Activated T-cell treated with anti-CD3 and anti-CD28 coated beads, Interleukin-2, amount 50 U/mL, for 4 hours (primary cell): ENCODE measurements at regions not wholly inside any gene's neighbourhood (a gene's known extent, or its start where the extent isn't known, plus 50 kb on each side); places are given as distances from the start of the nearest gene placed in this dataset.
"Not testable (repeated sequence)": the region's sequence is repeated elsewhere in the genome, so short reads cannot be mapped to it uniquely, and the experiment has no call there.

ENCODE experiments used
- ATAC-seq, 2 donors: fragments of 200-7000 bp; cut with Tn5 transposase; one replicate each; pipeline ENCODE4 v1.10.0; 2021
- DNase-seq: peaks from one replicate; pipeline ENCODE4 v3.0.0-alpha.2; 2020
- H3K27me3 Mint-ChIP-seq: one replicate; pipeline ENCODE4 v1.8.0; 2021; ENCODE audit warnings: low read depth, mixed read lengths
- H3K36me3 Mint-ChIP-seq: one replicate; pipeline ENCODE4 v1.8.0; 2022; ENCODE audit warnings: mixed read lengths; ENCODE audit not compliant: insufficient read depth
- H3K4me1 Mint-ChIP-seq: one replicate; pipeline ENCODE4 v1.8.0; 2021; ENCODE audit warnings: low read depth, mixed read lengths
- H3K4me3 Mint-ChIP-seq: one replicate; pipeline ENCODE4 v1.8.0; 2021; ENCODE audit warnings: mild to moderate bottlenecking, moderate library complexity, mixed read lengths
- H3K9me3 Mint-ChIP-seq: one replicate; pipeline ENCODE4 v1.8.0; 2021; ENCODE audit warnings: mixed read lengths

DNA sequence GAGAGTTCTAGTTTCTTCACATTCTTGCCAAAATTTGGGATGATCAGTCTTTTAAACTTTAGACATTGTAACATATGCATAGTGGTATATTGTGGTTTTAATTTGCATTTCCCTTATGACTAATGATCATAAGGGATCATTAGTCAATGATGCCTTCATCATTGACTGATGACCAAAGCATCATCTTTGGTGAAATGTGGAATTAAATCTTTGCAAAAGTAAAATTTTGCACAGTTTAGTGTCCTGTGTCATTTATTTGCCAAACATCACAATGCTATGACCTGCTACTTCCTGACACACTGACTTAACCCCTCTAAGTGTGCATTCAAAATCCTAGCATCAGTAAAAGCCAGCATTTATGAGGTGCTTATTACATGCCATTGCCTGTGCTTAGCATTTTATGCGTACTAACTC, 58.9 kb upstream of the SLC1A4 start:
- DNase-seq (no peak), ATAC-seq (no peak)
- H3K36me3 Mint-ChIP-seq = no peaks in the 10 kb centered on the region
- no peaks in the 10 kb centered on the region for H3K4me1 Mint-ChIP-seq
- peaks cover 3% of the 10 kb centered on the region for H3K9me3 Mint-ChIP-seq
- no peak overlapping the region for H3K4me3 Mint-ChIP-seq
- H3K27me3 Mint-ChIP-seq = peaks cover 2% of the 10 kb centered on the region

DNA sequence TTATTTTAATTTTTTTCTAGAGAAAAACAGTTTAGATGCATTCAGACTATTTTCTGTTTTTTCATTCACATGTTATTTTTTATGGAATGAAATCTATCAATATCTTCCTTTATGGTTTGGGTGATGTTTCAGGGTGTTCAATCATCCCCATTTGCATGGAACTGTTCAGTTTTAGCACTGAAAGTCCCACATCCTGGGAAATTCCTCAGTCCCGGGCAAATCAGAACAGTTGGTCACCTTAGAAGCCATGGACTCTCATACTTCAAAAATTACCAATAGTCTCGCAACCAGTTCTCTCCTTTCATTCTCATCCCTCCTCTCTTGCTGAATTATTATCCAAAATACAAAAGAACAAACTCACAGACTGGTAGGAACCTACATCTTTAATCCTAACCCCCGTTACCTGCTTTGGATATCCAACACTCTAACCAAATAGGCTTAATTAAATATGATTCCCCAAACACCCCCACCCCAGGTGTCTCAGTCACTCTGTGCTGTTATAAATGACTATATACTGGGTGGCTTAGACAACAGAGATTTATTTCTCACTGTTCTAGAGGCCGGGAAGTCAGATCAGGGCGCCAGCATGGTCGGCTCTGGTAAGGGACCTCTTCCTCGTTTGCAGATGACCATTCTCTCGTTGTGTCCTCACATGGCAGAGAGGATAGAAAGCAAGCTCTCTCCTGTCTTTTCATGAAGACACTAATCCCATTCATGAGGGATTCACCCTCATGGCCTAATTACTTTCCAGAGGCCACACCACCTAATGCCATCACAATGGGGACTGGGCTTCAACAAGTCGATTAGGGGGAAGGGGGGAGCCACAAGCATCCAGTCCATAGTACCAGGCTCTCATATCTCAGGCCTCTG, 57.7 kb upstream of the SLC1A4 start:
- no peaks in the 10 kb centered on the region for H3K36me3 Mint-ChIP-seq
- peaks cover 2% of the 10 kb centered on the region for H3K27me3 Mint-ChIP-seq
- no peak for ATAC-seq

DNA sequence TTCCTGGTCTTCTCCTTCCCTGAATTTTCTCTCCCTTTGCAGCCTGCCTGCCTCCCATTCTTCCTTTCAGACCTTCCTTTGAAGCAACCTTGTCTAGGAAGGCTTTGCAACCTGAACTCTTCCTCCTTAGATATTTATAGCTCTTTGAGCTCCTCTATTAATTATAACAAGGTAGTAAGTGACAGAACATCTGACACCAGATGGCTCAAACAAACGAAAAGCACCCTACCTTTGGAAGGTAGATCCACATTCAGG, 57.2 kb upstream of the SLC1A4 start:
- peaks cover 2% of the 10 kb centered on the region for H3K27me3 Mint-ChIP-seq
- no peak for ATAC-seq
- peaks cover 5% of the 10 kb centered on the region for H3K9me3 Mint-ChIP-seq
- peak overlapping the region; percentile 11 for H3K4me3 Mint-ChIP-seq
- no peak for DNase-seq
- no peaks in the 10 kb centered on the region for H3K36me3 Mint-ChIP-seq
- no peaks in the 10 kb centered on the region for H3K4me1 Mint-ChIP-seq

More for the DNA sequence above, 57.7 kb upstream of the SLC1A4 start:
- Mint-ChIP-seq H3K4me1 (no peaks in the 10 kb centered on the region), H3K9me3 (peaks cover 8% of the 10 kb centered on the region), H3K4me3 (no peak overlapping the region)
- DNase-seq = no peak

DNA sequence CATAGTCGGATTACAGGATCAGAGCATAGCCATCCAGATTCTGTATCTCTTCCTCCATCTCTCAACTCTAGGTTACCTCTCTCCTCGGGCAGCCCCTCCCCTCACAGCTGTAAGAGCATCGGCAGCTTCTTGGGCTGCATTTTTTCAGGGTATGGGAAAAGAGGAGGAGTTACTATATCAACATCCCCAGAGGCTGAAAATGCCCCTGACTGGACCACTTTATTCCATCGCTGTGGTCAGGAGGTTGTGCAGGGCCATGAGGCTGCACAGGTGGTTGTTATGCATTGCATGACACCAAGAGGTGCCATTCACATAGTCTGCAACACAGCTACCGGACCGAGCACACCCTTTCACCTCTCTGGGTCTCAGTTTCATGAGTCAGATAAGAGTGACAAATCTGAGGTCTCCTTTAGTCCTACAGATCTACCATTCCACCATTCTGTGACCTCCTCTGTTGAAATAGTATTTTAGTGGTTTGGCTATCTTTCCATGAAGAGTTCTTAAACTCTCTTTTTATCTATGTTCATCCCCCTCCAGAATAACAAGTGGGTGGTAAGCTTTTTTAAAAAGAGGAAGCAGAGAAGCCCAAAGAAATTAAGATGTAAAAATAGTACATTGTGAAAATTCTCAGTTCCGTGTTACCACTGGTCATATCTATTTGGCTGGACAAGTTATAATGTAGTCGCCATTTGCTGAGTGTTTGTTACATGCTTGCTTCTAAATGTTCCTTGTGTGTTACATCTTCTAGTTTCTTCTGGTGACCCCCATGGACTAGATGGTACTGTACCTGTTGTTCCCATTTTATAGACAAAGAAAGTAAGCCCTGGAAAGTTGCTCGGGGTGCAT, 56.6 kb upstream of the SLC1A4 start:
- no peak for ATAC-seq
- peaks cover 4% of the 10 kb centered on the region for H3K9me3 Mint-ChIP-seq
- H3K27me3 Mint-ChIP-seq = peaks cover 2% of the 10 kb centered on the region

DNA sequence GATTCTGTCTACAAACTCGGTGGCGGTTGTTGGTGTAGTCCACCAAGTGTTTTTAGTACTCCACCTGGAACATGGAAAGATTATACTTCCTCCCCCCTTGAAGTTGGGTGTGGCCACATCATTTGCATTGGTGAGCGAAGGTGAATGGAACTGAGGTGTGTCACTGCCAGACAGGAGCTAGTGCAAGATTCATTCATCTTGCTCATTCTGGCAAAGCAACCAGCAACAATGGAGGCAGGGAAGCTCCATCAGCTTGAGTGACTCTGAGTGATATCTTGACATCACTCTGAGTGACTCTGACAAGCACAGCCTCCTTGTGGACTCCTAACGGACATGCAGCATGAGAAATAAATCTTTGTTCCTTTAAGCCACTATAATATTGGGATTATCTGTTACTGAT, 54.7 kb upstream of the SLC1A4 start:
- ATAC-seq (no peak), DNase-seq (no peak)
- peaks cover 2% of the 10 kb centered on the region for H3K27me3 Mint-ChIP-seq
- H3K9me3 Mint-ChIP-seq = peaks cover 4% of the 10 kb centered on the region
- no peak overlapping the region for H3K4me3 Mint-ChIP-seq
- no peaks in the 10 kb centered on the region for H3K36me3 Mint-ChIP-seq
- H3K4me1 Mint-ChIP-seq = peaks cover 9% of the 10 kb centered on the region

More for the DNA sequence above, 56.6 kb upstream of the SLC1A4 start:
- peak overlapping the region; percentile 11 for H3K4me3 Mint-ChIP-seq
- no peaks in the 10 kb centered on the region for H3K4me1 Mint-ChIP-seq
- no peak for DNase-seq
- H3K36me3 Mint-ChIP-seq = no peaks in the 10 kb centered on the region

DNA sequence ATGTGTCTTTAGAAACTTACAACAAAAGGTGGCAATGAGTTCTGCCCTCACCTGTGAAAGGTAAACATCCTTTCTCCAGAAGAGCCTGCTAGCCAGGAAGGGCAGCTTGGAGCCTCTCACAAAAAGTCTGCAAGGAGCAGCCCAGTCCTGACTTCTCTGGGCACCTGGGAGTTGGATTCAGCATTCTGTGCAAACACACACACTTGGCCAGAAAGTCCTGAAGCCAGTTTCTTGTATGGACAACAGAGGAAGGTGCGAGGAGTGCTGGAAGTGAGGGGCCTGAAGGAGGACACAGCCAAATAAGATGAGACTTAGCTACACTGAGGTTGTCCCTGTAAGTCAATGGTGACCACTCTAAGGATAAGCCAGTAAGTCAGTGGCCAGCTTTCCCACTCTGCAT, 52.4 kb upstream of the SLC1A4 start:
- Mint-ChIP-seq H3K4me3 (no peak overlapping the region), H3K4me1 (peaks cover 14% of the 10 kb centered on the region), H3K36me3 (no peaks in the 10 kb centered on the region), H3K27me3 (peaks cover 2% of the 10 kb centered on the region), H3K9me3 (peaks cover 4% of the 10 kb centered on the region)
- ATAC-seq (no peak), DNase-seq (no peak)

DNA sequence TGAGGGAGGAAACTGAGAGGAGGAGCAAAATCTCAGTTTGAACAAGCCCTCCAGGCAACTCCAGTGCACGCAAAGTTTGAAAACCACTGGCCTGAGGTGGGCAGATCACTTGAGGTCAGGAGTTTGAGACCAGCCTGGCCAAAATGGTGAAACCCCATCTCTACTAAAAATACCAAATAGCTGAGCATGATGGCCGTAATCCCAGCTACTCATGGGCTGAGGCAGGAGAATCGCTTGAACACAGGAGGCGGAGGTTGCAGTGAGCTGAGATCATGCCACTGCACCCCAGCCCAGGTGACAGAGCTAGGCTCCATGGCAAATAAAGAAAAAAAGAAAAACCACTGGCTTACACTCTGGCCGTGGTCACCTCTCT, 51.9 kb upstream of the SLC1A4 start:
- ATAC-seq, DNase-seq, H3K9me3 Mint-ChIP-seq, H3K27me3 Mint-ChIP-seq, H3K4me3 Mint-ChIP-seq, H3K36me3 Mint-ChIP-seq: not testable (repeated sequence)
- peaks cover 17% of the 10 kb centered on the region for H3K4me1 Mint-ChIP-seq

DNA sequence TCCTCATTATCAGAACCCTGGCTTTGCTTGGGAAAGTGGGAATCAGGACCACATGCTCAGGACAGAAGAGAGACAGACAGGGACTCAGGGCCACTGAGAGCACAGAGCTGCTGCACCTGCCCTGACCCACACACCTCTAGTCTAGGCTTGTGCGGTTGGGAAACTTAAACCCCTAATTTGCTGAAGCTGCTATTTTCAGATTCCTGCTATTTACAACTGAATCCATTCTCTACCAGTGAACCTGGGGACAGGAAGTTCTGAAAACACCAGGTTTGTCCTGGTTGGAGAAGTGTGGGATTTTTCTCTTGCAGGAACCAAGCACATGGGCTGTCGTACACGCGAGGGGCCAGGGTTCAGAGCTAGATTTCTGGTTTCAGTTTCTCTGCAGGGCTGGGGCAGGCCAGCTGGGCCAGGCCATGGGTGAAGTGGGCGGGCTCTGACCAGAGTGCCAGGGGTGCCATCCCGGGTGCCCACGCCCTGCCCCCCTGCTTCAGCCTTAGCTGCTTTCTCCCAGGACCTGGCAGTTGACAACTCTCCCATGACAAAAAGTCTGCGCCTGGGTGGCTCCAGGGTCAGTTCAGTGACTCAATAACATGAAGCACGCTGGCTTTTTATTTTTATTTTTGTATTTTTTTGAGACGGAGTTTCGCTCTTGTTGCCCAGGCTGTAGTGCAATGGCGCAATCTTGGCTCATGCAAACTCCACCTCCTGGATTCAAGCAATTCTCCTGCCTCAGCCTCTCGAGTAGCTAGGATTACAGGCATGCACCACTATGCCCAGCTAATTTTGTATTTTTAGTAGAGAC, 51.3 kb upstream of the SLC1A4 start:
- H3K4me3 Mint-ChIP-seq = no peak overlapping the region
- H3K36me3 Mint-ChIP-seq = no peaks in the 10 kb centered on the region
- peaks cover 2% of the 10 kb centered on the region for H3K27me3 Mint-ChIP-seq
- peaks cover 17% of the 10 kb centered on the region for H3K4me1 Mint-ChIP-seq
- peaks cover 4% of the 10 kb centered on the region for H3K9me3 Mint-ChIP-seq
- DNase-seq (no peak), ATAC-seq (peak in 1 of 2 donors; percentile 25)

DNA sequence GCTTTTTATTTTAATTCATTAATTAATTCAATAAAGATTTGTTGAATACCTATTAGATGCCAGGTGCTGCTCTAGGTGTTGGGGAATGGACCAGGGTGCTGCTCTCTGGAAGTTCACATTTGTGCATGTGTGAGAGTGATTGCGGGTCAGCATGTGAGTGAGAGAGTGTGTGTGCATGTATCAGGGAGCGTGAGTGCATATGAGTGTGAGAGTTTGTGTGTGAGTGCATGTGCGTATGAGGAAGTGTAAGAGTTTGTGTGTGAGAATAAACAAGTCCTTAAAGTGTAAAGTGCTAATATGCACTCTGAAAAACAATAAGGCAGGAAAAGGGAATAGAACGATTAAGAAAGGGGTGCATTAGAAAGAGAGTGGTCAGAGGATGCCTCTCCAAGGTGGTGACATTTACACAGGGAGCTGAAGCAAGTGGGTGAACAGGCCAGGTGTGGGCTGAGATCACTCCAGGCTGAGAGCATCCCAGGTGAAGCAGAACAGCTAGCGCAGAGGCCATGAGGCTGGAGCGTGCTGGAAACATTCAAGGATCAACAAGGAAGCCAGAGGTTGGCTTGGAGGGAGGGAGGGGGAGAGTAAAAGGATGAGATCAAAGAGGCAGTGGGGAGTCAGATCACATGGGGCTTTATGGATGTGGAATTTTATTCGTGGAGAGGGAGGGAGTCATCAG, 50.5 kb upstream of the SLC1A4 start:
- H3K4me1 Mint-ChIP-seq = peaks cover 17% of the 10 kb centered on the region
- H3K36me3 Mint-ChIP-seq = no peaks in the 10 kb centered on the region
- H3K9me3 Mint-ChIP-seq = peaks cover 4% of the 10 kb centered on the region
- ATAC-seq (no peak), DNase-seq (no peak)
- H3K4me3 Mint-ChIP-seq = no peak overlapping the region
- H3K27me3 Mint-ChIP-seq = no peaks in the 10 kb centered on the region

DNA sequence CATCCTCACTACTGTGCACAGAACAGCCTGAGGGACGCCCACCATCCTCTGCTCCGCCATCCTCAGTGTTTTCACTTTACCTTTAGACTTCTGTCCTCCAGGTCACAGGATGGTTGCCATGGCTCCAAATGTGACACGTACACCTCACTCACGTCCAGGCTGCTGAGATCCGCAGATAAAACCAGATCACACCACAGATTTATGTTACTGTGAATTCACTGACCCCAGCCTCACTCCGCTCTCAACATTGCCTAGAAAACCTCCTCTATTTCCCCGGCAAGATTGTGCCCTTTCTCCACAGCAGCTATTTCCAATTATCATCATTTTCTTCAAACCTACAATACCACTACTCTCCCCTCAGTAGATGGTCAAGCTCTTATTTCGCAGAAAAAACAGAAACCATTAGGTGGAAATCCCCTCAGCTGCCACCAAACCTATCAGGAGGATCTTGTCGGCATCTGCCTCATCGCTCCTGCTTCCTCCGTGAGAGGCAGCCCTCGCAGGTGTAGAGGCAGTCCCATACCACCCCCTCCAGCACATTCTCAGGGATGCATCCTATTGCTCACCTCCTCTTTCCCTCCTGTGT, 49.8 kb upstream of the SLC1A4 start:
- H3K9me3 Mint-ChIP-seq = peaks cover 4% of the 10 kb centered on the region
- no peak for ATAC-seq
- peak overlapping the region; percentile 25 for H3K4me3 Mint-ChIP-seq
- H3K36me3 Mint-ChIP-seq = no peaks in the 10 kb centered on the region
- no peaks in the 10 kb centered on the region for H3K27me3 Mint-ChIP-seq
- H3K4me1 Mint-ChIP-seq = peaks cover 19% of the 10 kb centered on the region
- no peak for DNase-seq
